HS-27A (cell line): ENCODE measurements at regions not wholly inside any gene's neighbourhood (a gene's known extent, or its start where the extent isn't known, plus 50 kb on each side); places are given as distances from the start of the nearest gene placed in this dataset.
A peak's percentile ranks its signal among the peaks of the same experiment; 100 is the strongest.

Experiments
- DNase-seq: peaks from one replicate; pipeline ENCODE4 v3.0.0-alpha.2; 2012; ENCODE audit warnings: low read depth, missing footprints

- DNase-seq = peak; percentile 59
These were observed 74.9 kb upstream of the F3 start for GRCh38 chr1:94616506-94616905.

GRCh38 chr1:94614996-94615395 lies 73.4 kb upstream of the F3 start:
- DNase-seq = no peak

DNA sequence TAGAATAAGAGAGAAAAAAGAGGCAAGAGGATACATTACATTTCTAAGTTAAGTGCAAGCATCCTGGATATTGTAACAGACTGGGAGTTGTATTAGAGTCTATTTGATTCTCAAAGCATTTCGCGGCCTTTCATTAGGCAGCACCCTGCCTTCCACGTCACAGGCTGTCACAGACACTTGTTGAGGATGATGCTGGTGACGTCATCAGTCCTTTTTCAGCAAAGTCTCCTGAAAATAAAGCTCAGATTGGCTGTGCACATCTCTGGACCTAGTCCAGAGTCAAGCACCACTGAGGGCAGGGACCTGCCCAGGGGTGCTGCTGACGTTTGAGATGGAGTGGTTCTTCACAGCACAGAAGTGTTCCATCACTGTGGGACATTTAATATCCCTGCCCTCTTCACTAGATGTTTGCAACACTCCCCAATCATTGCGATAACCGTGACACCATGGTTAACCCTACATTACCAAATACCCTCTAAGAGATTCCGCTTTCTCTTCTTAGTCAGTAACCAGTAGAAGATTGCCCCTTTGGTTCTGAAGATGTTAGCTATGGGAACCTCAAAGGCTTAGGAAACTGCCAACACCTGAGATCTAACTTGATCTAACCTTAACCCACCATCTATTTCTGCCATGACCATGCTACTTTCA lies 72.7 kb upstream of the F3 start:
- no peak for DNase-seq

GRCh38 chr1:94612525-94613204 lies 71.1 kb upstream of the F3 start:
- no peak for DNase-seq

DNA sequence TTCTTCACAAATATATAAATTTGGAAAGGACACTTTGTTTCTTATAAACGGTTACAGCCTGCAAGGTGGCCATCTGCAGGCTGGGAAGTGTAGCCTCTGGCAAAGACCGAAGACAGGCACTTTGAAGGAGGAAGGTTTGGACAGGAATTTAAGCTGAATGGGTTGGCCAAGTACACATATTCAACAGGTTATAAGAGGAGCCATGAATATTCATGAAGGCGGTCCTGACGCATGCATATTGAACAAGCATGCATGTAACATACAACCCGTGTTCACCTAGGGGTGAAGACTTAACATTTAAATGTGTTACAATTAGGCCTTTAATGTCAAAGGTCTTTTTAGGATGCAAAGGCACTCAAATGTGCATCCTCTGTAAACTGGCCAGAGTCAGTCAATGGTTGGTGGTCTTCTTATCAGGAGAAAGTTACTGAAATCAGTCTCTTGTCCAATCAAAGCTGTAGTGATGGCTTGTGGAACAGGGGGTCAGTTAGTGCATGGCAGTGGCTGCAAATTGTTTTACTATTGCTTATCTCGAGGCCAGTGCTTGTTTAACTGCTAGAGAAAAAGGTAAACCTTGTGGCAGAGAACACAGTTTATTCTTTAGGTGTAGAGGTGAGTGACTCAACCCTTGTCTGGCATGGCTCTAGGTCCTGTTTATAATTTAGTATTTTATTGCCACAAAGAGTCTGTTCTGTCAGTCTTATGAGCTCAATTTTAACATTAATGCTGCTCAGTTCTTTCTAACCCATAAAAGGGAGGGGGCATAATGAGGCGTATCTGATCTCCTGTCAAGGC lies 70.3 kb upstream of the F3 start:
- no peak for DNase-seq

GRCh38 chr1:94609619-94610018 lies 68.1 kb upstream of the F3 start:
- no peak for DNase-seq

DNA sequence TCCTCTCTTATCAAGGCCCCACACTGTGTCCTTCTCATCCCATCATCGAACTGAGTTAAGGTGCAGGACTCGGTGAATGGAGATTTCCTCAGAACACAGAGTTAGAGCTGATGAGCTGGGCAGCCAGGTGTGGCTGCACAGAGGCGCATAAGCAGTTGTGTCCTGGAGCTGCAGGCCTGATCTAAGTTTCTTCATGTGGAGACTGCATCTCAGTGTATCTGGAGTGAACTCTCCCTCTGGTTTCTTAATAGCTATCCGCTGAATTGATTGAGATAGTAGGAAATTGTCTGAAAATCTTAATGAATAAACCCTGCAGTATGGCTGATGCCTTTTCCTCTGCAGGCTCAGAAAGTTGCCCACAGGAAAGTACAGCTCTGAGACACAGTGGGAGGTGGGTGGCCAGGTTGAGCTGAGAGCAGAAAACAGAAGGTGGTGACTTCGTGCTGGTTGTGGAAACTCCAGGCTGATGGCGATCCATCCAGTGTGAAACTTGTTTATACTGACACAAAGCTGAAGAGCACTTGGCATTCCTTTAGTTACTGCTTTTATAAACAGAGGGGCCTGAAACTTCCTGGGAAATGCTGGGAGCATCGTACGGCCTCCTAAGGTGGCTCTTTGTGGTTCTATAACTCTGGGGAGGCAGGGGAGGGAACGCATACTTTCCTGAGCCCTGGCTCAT lies 67.4 kb upstream of the F3 start:
- no peak for DNase-seq

- no peak for DNase-seq
These were observed 66.7 kb upstream of the F3 start for GRCh38 chr1:94608142-94608851.

DNA sequence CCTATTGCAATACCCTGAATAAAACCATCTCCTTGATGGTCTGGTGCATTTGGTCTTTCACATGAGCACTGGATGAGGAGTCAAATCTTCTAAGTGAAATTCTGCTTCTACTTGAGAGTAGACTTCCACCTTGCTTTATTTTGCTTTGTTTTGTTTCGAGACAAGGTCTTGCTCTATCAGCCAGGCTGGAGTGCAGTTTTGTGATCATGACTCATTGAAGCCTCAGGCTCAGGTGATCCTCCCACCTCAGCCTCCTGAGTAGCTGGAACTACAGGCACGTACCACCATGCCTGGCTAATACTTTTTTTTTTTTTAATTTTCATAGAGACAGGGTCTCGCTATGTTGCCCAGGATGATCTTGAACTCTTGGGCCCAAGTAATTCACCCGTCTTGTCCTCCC lies 65.8 kb upstream of the F3 start:
- DNase-seq = no peak

DNA sequence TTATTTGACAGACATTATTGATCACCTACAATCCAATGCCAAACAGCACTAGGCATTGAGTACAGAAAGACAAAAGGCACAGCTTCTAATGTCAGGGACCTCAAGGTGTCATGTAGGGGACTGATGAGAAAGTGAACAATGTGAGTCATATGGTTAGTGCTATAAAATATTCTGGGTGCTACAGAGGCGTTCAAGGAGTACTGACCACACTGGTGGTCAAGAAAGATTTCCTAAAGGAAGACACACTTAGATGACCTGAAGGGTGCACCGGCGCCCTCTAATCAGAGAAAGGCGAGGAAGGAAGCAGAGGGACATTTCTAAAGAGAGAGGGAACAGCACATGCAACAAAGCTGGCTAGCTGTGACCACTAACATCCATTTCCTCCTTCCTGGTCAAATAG lies 64.9 kb upstream of the F3 start:
- DNase-seq = no peak

DNA sequence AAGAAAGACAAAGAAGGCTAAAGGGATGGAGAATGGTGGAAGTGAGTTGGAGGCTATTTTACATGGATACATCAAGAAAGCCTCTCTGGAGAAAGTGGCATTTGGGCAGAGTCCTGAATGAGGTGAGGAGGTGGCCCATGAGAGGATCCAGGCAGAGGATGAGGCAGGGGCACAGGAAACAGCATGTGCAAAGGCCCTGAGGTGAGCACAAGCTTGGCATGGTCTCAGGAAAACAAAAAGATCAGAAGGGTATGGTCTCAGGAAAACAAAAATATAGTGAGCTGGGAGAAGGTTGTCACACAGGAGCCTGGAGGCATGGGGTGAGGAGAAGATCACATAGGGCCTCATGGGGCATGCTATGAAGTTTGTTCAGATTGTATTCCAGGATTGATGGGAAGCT lies 62.1 kb upstream of the F3 start:
- DNase-seq = no peak

GRCh38 chr1:94602802-94603625 lies 61.5 kb upstream of the F3 start:
- DNase-seq = no peak

DNA sequence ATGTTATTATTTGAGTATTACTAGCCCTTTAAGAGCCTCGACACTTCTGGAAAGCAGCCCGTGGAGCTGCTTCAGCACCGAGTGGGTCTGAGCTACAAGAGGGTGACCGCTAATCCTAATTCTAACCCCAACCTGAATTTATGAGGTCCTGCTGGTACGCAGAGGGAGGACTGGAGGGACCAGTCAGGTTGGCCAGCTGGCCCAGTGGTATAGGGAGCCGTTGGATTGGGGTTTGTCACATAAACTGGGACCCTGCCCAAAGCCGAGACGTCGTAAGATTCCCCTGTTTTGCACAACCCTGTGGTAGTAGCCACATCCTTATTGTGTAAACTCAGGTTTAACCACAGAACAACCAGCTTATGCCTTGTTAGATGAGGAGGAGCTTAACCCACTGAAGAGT lies 60.8 kb upstream of the F3 start:
- DNase-seq = no peak

GRCh38 chr1:94600556-94600955 lies 59.0 kb upstream of the F3 start:
- DNase-seq = no peak

- no peak for DNase-seq
These were observed 57.7 kb upstream of the F3 start for GRCh38 chr1:94599095-94599813.

- no peak for DNase-seq
These were observed 56.1 kb upstream of the F3 start for GRCh38 chr1:94597701-94598100.

GRCh38 chr1:94596260-94596659 lies 54.7 kb upstream of the F3 start:
- no peak for DNase-seq

DNA sequence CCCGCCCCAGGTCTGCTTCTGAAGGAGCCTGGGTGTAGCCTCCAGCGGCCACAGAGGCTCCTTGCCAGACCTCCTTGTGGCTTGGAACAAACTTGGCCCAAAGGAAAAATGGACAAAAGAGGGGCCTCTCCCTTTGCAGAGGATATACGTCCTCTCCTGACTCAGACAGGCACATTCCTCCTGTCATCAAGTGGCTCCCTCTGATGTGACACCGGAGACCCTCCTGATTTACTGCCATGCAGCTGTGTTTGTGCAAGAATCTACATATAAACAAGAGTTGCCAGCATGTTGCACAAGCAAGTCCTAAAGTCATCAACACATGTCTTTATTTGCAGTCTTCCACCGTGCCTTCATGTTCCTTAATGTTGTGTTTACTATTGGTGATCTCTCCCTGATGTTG lies 54.1 kb upstream of the F3 start:
- no peak for DNase-seq

GRCh38 chr1:94593611-94594010 lies 52.1 kb upstream of the F3 start:
- DNase-seq = no peak

- DNase-seq = no peak
These were observed 51.0 kb upstream of the F3 start for GRCh38 chr1:94592571-94592920.
